ENCODE measurements at regions not wholly inside any gene's neighbourhood (a gene's known extent, or its start where the extent isn't known, plus 50 kb on each side); places are given as distances from the start of the nearest gene placed in this dataset.
"Not testable (repeated sequence)": the region's sequence is repeated elsewhere in the genome, so short reads cannot be mapped to it uniquely, and the experiment has no call there.

- no peak for DNase-seq
Measured at GRCh38 chr10:113475381-113475807, 77.5 kb upstream of the HABP2 start.

GRCh38 chr10:113476191-113476590, 76.7 kb upstream of the HABP2 start:
- DNase-seq: no peak

- DNase-seq: no peak
Measured at GRCh38 chr10:113476673-113477072, 76.2 kb upstream of the HABP2 start.

GRCh38 chr10:113477451-113477850, 75.4 kb upstream of the HABP2 start:
- DNase-seq: no peak

GRCh38 chr10:113479346-113480080, 73.3 kb upstream of the HABP2 start:
- no peak for DNase-seq

GRCh38 chr10:113480081-113480360, 72.8 kb upstream of the HABP2 start:
- no peak for DNase-seq

- DNase-seq: no peak
Measured at GRCh38 chr10:113480851-113481502, 71.9 kb upstream of the HABP2 start.

GRCh38 chr10:113484487-113484886, 68.4 kb upstream of the HABP2 start:
- DNase-seq: no peak

GRCh38 chr10:113485736-113486135, 67.1 kb upstream of the HABP2 start:
- DNase-seq: no peak

- no peak for DNase-seq
Measured at GRCh38 chr10:113486531-113486930, 66.3 kb upstream of the HABP2 start.

- DNase-seq: no peak
Measured at GRCh38 chr10:113487154-113487553, 65.7 kb upstream of the HABP2 start.

- DNase-seq: no peak
Measured at GRCh38 chr10:113488186-113488585, 64.7 kb upstream of the HABP2 start.

- DNase-seq: not testable (repeated sequence)
Measured at GRCh38 chr10:113489522-113489921, 63.3 kb upstream of the HABP2 start.

- DNase-seq: no peak
Measured at GRCh38 chr10:113491967-113492565, 60.8 kb upstream of the HABP2 start.

- DNase-seq: no peak
Measured at GRCh38 chr10:113493195-113493594, 59.7 kb upstream of the HABP2 start.

- DNase-seq: no peak
Measured at GRCh38 chr10:113493882-113494301, 59.0 kb upstream of the HABP2 start.

GRCh38 chr10:113494761-113495160, 58.1 kb upstream of the HABP2 start:
- no peak for DNase-seq

- no peak for DNase-seq
Measured at GRCh38 chr10:113495553-113495952, 57.3 kb upstream of the HABP2 start.

- no peak for DNase-seq
Measured at GRCh38 chr10:113496111-113497109, 56.4 kb upstream of the HABP2 start.

GRCh38 chr10:113497198-113497597, 55.7 kb upstream of the HABP2 start:
- no peak for DNase-seq

GRCh38 chr10:113498997-113499396, 53.9 kb upstream of the HABP2 start:
- DNase-seq: peak; percentile 6

GRCh38 chr10:113499806-113500205, 53.0 kb upstream of the HABP2 start:
- DNase-seq: no peak

GRCh38 chr10:113501031-113501430, 51.8 kb upstream of the HABP2 start:
- DNase-seq: not testable (repeated sequence)
